Naive thymus-derived CD8-positive, alpha-beta T cell (primary cell): ENCODE measurements at regions not wholly inside any gene's neighbourhood (a gene's known extent, or its start where the extent isn't known, plus 50 kb on each side); places are given as distances from the start of the nearest gene placed in this dataset.
"Not testable (repeated sequence)": the region's sequence is repeated elsewhere in the genome, so short reads cannot be mapped to it uniquely, and the experiment has no call there.

ENCODE experiments used
- ATAC-seq, 2 donors: fragments of 150-1000 bp; cut with Tn5 transposase in 1 of 2; sonication (Bioruptor Pico), chemical (Tn5 transposase) in 1 of 2; 1 replicate in 1 of 2; 2 replicates in 1 of 2; pipeline ENCODE4 v1.10.0; 2021; ENCODE audit warnings: mild to moderate bottlenecking in 2 of 2, moderate library complexity in 2 of 2
- POLR2A ChIA-PET: fragments of 350-600 bp; sonication (Branson Sonifier 250); formaldehyde crosslinking; loops from one replicate; lab custom pipeline; 2021; ENCODE audit warnings: antibody characterized with exemption; lab: Charles Lee
- DNase-seq, 10 donors: peaks; one replicate each; pipeline versions ENCODE4 v3.0.0 to v3.0.0-alpha.2; 2020 to 2022
- H3K27ac Mint-ChIP-seq, 10 donors: one replicate each; pipeline ENCODE4 v1.8.0; 2020 to 2022; ENCODE audit warnings: mild to moderate bottlenecking in 10 of 10, mixed read lengths in 10 of 10, moderate library complexity in 4 of 10, inconsistent platforms in 1 of 10
- H3K27me3 Mint-ChIP-seq, 5 donors: one replicate each; pipeline ENCODE4 v1.8.0; 2021 to 2022; ENCODE audit warnings: mixed read lengths in 5 of 5
- H3K36me3 Mint-ChIP-seq, 3 donors: one replicate each; pipeline ENCODE4 v1.8.0; 2020 to 2022; ENCODE audit warnings: mixed read lengths in 3 of 3, mild to moderate bottlenecking in 2 of 3, inconsistent platforms in 1 of 3
- H3K4me1 Mint-ChIP-seq, 4 donors: one replicate each; pipeline ENCODE4 v1.8.0; 2021 to 2022; ENCODE audit warnings: mixed read lengths in 4 of 4
- H3K4me3 Mint-ChIP-seq, 10 donors: one replicate each; pipeline ENCODE4 v1.8.0; 2020 to 2022; ENCODE audit warnings: mild to moderate bottlenecking in 10 of 10, mixed read lengths in 10 of 10, moderate library complexity in 6 of 10, inconsistent platforms in 1 of 10
- H3K9me3 Mint-ChIP-seq, 9 donors: one replicate each; pipeline ENCODE4 v1.8.0; 2020 to 2022; ENCODE audit warnings: mixed read lengths in 9 of 9, mild to moderate bottlenecking in 3 of 9, inconsistent platforms in 1 of 9, moderate library complexity in 1 of 9

DNA sequence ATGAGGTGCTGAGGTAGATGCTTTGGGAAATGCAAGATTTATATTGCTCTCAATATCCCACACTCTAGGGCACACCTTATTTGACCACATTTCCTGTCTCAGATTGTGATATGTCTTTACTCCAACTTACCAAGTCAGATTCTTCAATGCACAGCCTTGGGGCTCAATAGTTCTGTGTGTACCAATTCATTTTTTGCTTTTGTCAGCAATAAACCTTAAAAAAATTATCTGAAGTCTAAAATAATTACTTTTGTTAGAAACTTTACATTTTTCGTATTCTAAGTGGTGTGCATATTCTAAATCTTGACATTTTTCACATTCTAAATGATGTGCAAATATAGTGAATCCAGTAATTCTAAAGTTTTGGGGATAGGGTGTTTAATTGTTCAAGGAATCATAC is 447.5 kb upstream of the COX7C start:
- DNase-seq: no peak
- POLR2A ChIA-PET: no interaction called here
- no peaks in the 10 kb centered on the region for H3K4me1 Mint-ChIP-seq
- no peak for ATAC-seq
- H3K27me3 Mint-ChIP-seq: no peaks in the 10 kb centered on the region
- H3K4me3 Mint-ChIP-seq: no peak overlapping the region
- no peak overlapping the region for H3K27ac Mint-ChIP-seq
- peaks cover 0 to 18% (median 2%) of the 10 kb centered on the region in 9 donors for H3K9me3 Mint-ChIP-seq
- H3K36me3 Mint-ChIP-seq: no peaks in the 10 kb centered on the region

- POLR2A ChIA-PET: no interaction called here
- no peaks in the 10 kb centered on the region for H3K36me3 Mint-ChIP-seq
- no peak for DNase-seq
- no peaks in the 10 kb centered on the region for H3K4me1 Mint-ChIP-seq
- no peak overlapping the region for H3K27ac Mint-ChIP-seq
- no peaks in the 10 kb centered on the region for H3K27me3 Mint-ChIP-seq
- ATAC-seq: no peak
- H3K4me3 Mint-ChIP-seq: no peak overlapping the region
- peaks cover 0 to 4% (median 0%) of the 10 kb centered on the region in 9 donors for H3K9me3 Mint-ChIP-seq
These were observed 442.5 kb upstream of the COX7C start for GRCh38 chr5:86175224-86175623.

DNA sequence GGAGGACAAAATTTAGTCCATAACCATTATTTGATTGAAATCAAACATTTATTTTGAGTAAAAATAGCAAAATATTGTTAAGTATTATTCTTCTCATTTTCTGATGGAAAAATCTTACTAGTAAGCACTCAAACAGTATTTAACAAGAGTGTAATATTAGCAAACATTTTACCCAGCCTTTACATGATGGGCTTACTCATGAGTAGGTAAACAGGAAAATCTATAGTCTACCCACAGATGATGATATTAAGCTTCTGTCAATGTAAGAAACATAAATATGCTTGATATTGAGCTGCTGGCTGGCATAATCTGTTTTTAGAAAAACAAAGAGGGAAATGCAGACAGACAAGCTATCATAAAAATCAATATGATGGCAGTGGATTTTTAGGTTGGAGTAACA is 418.5 kb upstream of the COX7C start:
- Mint-ChIP-seq H3K4me3 (no peak overlapping the region), H3K27ac (no peak overlapping the region), H3K4me1 (no peaks in the 10 kb centered on the region), H3K36me3 (no peaks in the 10 kb centered on the region), H3K9me3 (no peaks in the 10 kb centered on the region), H3K27me3 (no peaks in the 10 kb centered on the region)
- no peak for DNase-seq
- ATAC-seq: no peak
- POLR2A ChIA-PET: no interaction called here

DNA sequence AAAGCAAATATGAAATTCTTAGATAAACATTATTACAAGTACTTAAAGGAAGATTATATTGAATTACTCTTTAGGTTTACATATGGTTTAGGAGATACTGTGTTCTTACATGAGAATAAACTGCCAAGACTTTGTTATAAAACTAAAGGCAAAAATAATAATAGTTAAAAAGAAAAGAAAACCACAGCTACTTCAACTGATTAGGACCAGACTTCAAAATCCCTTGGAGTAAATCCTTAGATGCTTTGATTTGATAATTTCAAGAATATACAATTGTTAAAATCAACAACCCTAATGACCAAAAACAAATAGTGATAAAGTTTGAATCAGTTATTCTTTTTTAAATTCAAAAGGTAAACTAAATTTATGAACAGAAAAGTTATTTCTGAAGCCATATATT is 389.6 kb upstream of the COX7C start:
- POLR2A ChIA-PET: no interaction called here
- Mint-ChIP-seq H3K9me3 (peaks cover 0 to 12% (median 3%) of the 10 kb centered on the region in 9 donors), H3K36me3 (peaks cover 0 to 5% (median 0%) of the 10 kb centered on the region in 3 donors), H3K27ac (no peak overlapping the region), H3K27me3 (no peaks in the 10 kb centered on the region), H3K4me1 (no peaks in the 10 kb centered on the region), H3K4me3 (no peak overlapping the region)
- ATAC-seq: no peak
- DNase-seq: no peak

DNA sequence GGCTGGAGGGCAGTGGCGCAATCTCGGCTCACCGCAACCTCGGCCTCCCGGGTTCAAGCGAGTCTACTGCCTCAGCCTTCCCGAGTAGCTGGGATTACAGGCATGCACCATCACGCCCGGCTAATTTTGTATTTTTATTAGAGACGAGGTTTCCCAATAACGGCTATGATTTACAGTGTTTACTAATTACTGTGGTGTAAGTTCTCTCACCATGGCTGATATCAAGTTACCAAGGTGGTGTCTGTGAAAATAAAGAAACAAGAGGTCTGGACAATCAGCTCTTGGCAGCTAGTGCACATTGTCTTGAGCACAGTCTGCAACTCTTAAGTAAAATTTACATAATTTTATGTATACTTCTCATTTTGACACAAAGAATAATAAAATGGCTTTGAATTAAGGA is 385.5 kb upstream of the COX7C start:
- Mint-ChIP-seq H3K4me3 (no peak overlapping the region), H3K9me3 (peaks cover 0 to 2% (median 0%) of the 10 kb centered on the region in 9 donors), H3K27me3 (no peaks in the 10 kb centered on the region), H3K36me3 (no peaks in the 10 kb centered on the region), H3K4me1 (no peaks in the 10 kb centered on the region), H3K27ac (no peak overlapping the region)
- no peak for DNase-seq
- ATAC-seq: no peak
- POLR2A ChIA-PET: no interaction called here

- Mint-ChIP-seq H3K9me3 (peaks cover 0 to 6% (median 0%) of the 10 kb centered on the region in 9 donors), H3K4me3 (no peak overlapping the region), H3K27ac (no peak overlapping the region), H3K36me3 (no peaks in the 10 kb centered on the region), H3K27me3 (no peaks in the 10 kb centered on the region), H3K4me1 (no peaks in the 10 kb centered on the region)
- DNase-seq (no peak), ATAC-seq (no peak)
- POLR2A ChIA-PET: no interaction called here
These were observed 373.6 kb upstream of the COX7C start for GRCh38 chr5:86244153-86244552.

DNA sequence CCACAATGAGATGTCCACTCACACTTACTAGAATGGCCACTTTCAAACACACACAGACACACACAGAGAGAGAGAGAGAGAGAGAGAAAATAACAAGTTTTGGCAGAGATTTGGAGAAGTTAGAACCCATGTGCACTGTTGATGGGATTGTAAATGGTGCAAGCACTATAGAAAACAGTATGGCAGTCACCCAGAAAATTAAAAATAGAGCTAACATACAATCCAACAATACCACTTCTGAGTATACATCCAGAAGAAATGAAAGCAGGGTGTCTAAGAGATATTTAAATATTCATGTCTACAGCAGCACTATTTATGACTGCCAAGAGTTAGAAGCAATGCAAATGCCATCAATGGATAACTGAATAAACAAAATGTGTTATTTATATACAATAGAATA is 359.9 kb upstream of the COX7C start:
- no peak for ATAC-seq
- no peaks in the 10 kb centered on the region for H3K4me1 Mint-ChIP-seq
- H3K27me3 Mint-ChIP-seq: peaks cover 0 to 4% (median 0%) of the 10 kb centered on the region in 5 donors
- peaks cover 0 to 17% (median 3%) of the 10 kb centered on the region in 9 donors for H3K9me3 Mint-ChIP-seq
- H3K27ac Mint-ChIP-seq: no peak overlapping the region
- POLR2A ChIA-PET: no interaction called here
- H3K4me3 Mint-ChIP-seq: no peak overlapping the region
- DNase-seq: no peak
- H3K36me3 Mint-ChIP-seq: no peaks in the 10 kb centered on the region

DNA sequence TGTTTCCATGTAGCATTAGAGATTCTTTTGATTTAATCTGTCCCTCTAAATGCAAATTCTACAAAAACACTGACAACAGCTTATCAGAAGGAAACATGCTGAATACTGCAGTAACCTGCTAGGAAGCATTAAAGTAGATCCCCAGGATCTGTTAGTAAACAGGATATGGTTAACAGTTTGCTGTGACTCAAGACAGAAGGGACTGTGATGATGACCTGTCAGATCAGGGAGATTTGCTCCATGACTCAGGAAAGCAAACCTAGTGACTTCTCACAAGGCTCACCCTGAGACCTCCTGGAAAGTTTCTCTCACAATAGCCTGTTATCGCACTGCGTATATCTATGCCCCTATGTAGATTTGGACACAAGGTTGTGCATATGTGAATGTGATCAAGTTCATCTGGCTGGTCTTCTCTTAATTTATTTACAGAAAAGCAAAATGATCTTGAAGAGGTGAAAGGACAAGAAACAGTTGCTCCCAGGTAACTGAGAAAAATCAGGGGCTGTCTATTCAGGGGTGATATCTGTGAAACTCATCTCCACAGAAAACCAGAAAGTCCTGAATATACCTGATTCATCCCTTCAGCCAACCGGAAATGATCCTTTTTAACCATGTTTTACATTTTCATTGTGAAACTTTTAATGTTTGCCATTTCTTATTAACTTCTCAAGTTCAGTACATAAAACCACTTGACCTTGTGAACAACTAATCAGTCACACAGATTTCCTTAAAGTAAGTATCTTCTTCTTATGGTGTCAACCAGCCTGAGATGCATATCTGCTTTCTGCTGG is 333.1 kb upstream of the COX7C start:
- POLR2A ChIA-PET, DNase-seq, H3K36me3 Mint-ChIP-seq, H3K27ac Mint-ChIP-seq, H3K4me3 Mint-ChIP-seq, H3K4me1 Mint-ChIP-seq, ATAC-seq, H3K9me3 Mint-ChIP-seq, H3K27me3 Mint-ChIP-seq: not testable (repeated sequence)

GRCh38 chr5:86287437-86287836 is 330.3 kb upstream of the COX7C start:
- H3K4me1 Mint-ChIP-seq, ATAC-seq, DNase-seq, POLR2A ChIA-PET, H3K27ac Mint-ChIP-seq, H3K9me3 Mint-ChIP-seq, H3K36me3 Mint-ChIP-seq, H3K27me3 Mint-ChIP-seq, H3K4me3 Mint-ChIP-seq: not testable (repeated sequence)

DNA sequence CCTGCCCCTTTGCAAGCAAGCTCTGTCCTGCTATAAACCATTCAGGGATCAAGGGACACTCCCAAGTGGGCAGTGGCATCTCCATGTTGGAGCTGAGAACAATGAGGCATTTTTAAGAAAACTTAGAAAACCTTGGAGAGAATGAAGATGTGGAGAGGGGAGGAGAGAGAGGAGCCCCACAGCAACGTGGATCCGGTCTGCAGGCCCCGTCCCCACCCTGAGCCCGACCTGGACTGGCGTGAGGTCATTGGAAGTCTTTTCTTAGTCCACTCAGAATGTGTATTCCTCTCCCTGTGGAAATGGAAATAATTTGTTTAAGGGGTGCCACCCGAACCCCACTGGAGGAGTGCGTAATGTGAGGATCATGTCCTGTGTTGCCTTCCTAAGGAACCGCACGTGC is 328.0 kb upstream of the COX7C start:
- H3K27ac Mint-ChIP-seq, H3K4me1 Mint-ChIP-seq, POLR2A ChIA-PET, H3K36me3 Mint-ChIP-seq, ATAC-seq, DNase-seq, H3K9me3 Mint-ChIP-seq, H3K27me3 Mint-ChIP-seq, H3K4me3 Mint-ChIP-seq: not testable (repeated sequence)

- H3K4me3 Mint-ChIP-seq, H3K9me3 Mint-ChIP-seq, H3K36me3 Mint-ChIP-seq, H3K27ac Mint-ChIP-seq, H3K4me1 Mint-ChIP-seq, POLR2A ChIA-PET, ATAC-seq, H3K27me3 Mint-ChIP-seq, DNase-seq: not testable (repeated sequence)
These were observed 324.9 kb upstream of the COX7C start for GRCh38 chr5:86292811-86293210.

- H3K4me1 Mint-ChIP-seq, H3K9me3 Mint-ChIP-seq, ATAC-seq, H3K27ac Mint-ChIP-seq, POLR2A ChIA-PET, H3K36me3 Mint-ChIP-seq, DNase-seq, H3K27me3 Mint-ChIP-seq, H3K4me3 Mint-ChIP-seq: not testable (repeated sequence)
These were observed 315.1 kb upstream of the COX7C start for GRCh38 chr5:86302643-86303042.

DNA sequence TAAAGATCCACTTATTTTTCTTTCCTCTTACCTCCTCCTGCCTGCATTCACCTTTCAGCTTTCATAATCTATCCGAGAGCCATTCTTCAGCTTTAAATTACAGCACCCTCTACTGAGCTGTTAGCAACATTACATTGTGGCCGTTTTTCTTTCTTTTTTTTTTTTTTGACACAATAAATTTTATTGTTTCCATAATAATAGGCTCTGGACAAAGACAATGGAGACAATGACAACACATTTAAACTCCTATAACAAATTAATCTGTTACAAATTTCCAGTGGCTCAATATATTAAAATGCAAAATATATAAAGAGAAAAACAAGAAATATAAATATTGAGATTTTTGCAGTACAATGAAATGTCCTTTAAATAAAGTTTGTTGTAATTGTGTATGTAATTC is 312.7 kb upstream of the COX7C start:
- H3K9me3 Mint-ChIP-seq, POLR2A ChIA-PET, H3K27ac Mint-ChIP-seq, H3K36me3 Mint-ChIP-seq, H3K4me3 Mint-ChIP-seq, H3K4me1 Mint-ChIP-seq, ATAC-seq, H3K27me3 Mint-ChIP-seq, DNase-seq: not testable (repeated sequence)

- Mint-ChIP-seq H3K4me3 (no peak overlapping the region), H3K4me1 (no peaks in the 10 kb centered on the region), H3K27ac (no peak overlapping the region), H3K9me3 (peaks cover 0 to 2% (median 0%) of the 10 kb centered on the region in 9 donors), H3K36me3 (no peaks in the 10 kb centered on the region), H3K27me3 (peaks cover 0 to 3% (median 0%) of the 10 kb centered on the region in 5 donors)
- no peak for ATAC-seq
- no peak for DNase-seq
- POLR2A ChIA-PET: no interaction called here
These were observed 302.8 kb upstream of the COX7C start for GRCh38 chr5:86314951-86315350.
